Stomach smooth muscle (tissue), 2 donors: ENCODE measurements at regions not wholly inside any gene's neighbourhood (a gene's known extent, or its start where the extent isn't known, plus 50 kb on each side); places are given as distances from the start of the nearest gene placed in this dataset.

Source experiments
- H3K27ac ChIP-seq: one replicate; pipeline ENCODE4 v1.7.0; 2013; ENCODE audit warnings: mild to moderate bottlenecking, low read length, inconsistent platforms
- H3K27me3 ChIP-seq, 2 donors: one replicate each; pipeline ENCODE4 v1.7.0; 2013; ENCODE audit warnings: low read length in 2 of 2; ENCODE audit not compliant: insufficient read depth in 2 of 2, control insufficient read depth in 1 of 2
- H3K36me3 ChIP-seq, 2 donors: one replicate each; pipeline ENCODE4 v1.7.0; 2013; ENCODE audit warnings: low read length in 2 of 2; ENCODE audit not compliant: control insufficient read depth in 2 of 2, insufficient read depth in 2 of 2
- H3K4me1 ChIP-seq: one replicate; pipeline ENCODE4 v1.7.0; 2013; ENCODE audit warnings: low read length; ENCODE audit not compliant: control insufficient read depth, insufficient read depth
- H3K4me3 ChIP-seq, 2 donors: one replicate each; pipeline ENCODE4 v1.7.0; 2013; ENCODE audit warnings: low read length in 2 of 2
- H3K9ac ChIP-seq, 2 donors: one replicate each; pipeline ENCODE4 v1.7.0; 2013; ENCODE audit warnings: low read length in 2 of 2, mild to moderate bottlenecking in 1 of 2
- H3K9me3 ChIP-seq, 2 donors: one replicate each; pipeline ENCODE4 v1.7.0; 2013; ENCODE audit warnings: low read length in 2 of 2; ENCODE audit not compliant: control insufficient read depth in 2 of 2
- donor health status: healthy.
- donor health status: Pancreatic carcinoma.

- H3K27ac ChIP-seq = no peak overlapping the region
These were observed 524.1 kb downstream of the GLRX3 start for GRCh38 chr10:130660266-130660665.

GRCh38 chr10:130661419-130661818, 525.2 kb downstream of the GLRX3 start:
- H3K4me1 ChIP-seq = no peaks in the 10 kb centered on the region
- no peak overlapping the region for H3K9ac ChIP-seq
- no peaks in the 10 kb centered on the region for H3K27me3 ChIP-seq
- H3K27ac ChIP-seq = no peak overlapping the region
- no peaks in the 10 kb centered on the region for H3K9me3 ChIP-seq
- no peak overlapping the region for H3K4me3 ChIP-seq
- H3K36me3 ChIP-seq = no peaks in the 10 kb centered on the region

More at GRCh38 chr10:130660266-130660665, 524.1 kb downstream of the GLRX3 start:
- Histone ChIP-seq H3K9ac (no peak overlapping the region), H3K36me3 (no peaks in the 10 kb centered on the region), H3K4me3 (no peak overlapping the region), H3K4me1 (no peaks in the 10 kb centered on the region), H3K9me3 (no peaks in the 10 kb centered on the region), H3K27me3 (no peaks in the 10 kb centered on the region)

DNA sequence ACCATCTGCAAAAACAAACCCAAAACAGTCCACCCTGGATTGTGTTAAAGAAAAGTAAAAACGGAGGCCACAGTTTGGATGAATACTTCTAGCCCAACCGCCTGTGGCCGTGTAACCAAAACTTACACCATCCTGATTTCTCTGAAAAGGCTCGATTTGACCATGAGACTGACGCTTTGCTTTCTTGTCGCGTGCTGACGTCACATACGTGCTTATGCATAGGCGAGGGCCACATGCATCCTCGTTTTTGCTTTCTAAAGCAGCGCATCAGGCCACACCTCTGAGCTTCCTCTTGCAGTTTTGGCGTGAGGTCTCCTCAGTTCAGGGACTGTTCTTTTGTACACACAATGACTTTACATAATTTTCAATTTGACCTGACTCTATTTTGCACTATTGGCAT, 526.6 kb downstream of the GLRX3 start:
- Histone ChIP-seq H3K27ac (no peak overlapping the region), H3K9ac (no peak overlapping the region), H3K27me3 (no peaks in the 10 kb centered on the region), H3K36me3 (no peaks in the 10 kb centered on the region), H3K9me3 (no peaks in the 10 kb centered on the region), H3K4me3 (no peak overlapping the region), H3K4me1 (no peaks in the 10 kb centered on the region)

DNA sequence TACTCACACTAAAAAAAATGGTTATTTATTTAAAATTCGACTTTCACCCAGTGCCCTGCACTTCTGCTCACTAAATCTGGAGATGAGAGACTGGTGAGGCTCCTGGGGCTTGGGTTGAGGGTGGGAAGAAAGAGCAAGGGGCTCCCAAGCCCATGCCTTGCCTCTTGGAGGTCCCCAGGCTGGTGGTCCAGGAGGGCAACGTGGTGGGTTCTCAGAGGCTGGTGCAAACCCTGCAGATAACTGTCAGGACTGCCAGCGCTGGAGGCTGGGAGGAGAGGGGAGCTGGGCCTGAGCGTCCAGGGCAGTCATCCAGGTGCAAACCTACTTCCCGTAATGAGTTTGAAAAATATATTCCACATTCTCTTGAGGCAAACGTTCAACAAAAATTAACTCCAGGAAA, 528.3 kb downstream of the GLRX3 start:
- Histone ChIP-seq H3K27me3 (no peaks in the 10 kb centered on the region), H3K9me3 (no peaks in the 10 kb centered on the region), H3K36me3 (no peaks in the 10 kb centered on the region), H3K4me1 (no peaks in the 10 kb centered on the region), H3K27ac (no peak overlapping the region), H3K9ac (no peak overlapping the region), H3K4me3 (no peak overlapping the region)

- no peak overlapping the region for H3K4me3 ChIP-seq
- no peaks in the 10 kb centered on the region for H3K4me1 ChIP-seq
- H3K27me3 ChIP-seq = no peaks in the 10 kb centered on the region
- no peak overlapping the region for H3K9ac ChIP-seq
- no peak overlapping the region for H3K27ac ChIP-seq
- no peaks in the 10 kb centered on the region for H3K36me3 ChIP-seq
- H3K9me3 ChIP-seq = no peaks in the 10 kb centered on the region
These were observed 530.0 kb downstream of the GLRX3 start for GRCh38 chr10:130666215-130666614.

DNA sequence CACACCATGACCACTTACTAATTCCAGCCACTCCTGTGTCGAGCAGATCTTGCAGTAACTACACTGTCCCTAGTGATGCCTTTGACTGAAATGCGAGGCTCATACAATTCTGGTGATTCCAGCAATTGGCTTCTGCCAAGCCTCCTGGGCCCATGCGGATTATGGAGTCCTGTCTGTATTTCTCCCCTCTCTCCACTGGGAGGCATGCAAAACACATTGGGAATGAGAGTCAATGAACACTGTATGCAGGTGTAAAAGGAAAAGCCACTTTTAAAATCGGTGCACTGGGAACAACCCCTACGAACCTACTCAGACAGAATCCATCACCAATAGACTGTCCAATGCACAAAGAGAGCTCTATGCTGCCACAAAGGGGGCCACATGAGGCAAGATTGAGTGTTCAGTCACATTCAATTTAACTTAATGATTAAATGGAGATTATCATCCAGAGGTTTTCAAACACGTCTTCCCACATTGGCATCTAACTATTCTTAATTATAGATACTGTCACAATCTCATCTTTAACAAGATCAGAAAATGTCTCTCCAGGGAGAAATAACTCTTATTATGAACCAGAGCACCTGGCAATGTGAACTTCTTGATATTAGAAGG, 550.6 kb downstream of the GLRX3 start:
- Histone ChIP-seq H3K9ac (no peak overlapping the region), H3K4me3 (no peak overlapping the region), H3K27ac (no peak overlapping the region), H3K4me1 (no peaks in the 10 kb centered on the region), H3K9me3 (peaks cover 4 to 5% of the 10 kb centered on the region in 2 donors), H3K27me3 (no peaks in the 10 kb centered on the region), H3K36me3 (no peaks in the 10 kb centered on the region)

DNA sequence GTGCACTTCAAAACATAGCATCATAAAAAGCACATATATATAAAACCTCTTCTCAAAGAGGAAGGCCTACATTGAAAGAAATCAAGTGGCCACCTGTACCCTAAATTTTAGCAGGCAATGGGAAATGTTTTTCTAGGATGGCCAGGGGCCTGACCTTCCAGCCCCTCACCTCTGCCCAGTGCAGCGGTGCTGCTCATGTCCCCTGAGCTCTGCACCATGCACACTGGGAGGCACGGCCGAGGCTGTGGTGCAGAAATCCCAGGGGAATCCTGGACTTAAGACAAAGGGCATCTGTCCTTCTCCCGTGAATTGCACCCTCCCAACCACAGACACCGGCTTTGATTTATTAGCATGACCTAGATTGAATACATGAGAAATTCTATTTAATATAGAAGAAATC, 551.4 kb downstream of the GLRX3 start:
- Histone ChIP-seq H3K36me3 (no peaks in the 10 kb centered on the region), H3K4me1 (no peaks in the 10 kb centered on the region), H3K9me3 (peaks cover 0 to 5% of the 10 kb centered on the region in 2 donors), H3K27me3 (no peaks in the 10 kb centered on the region), H3K9ac (no peak overlapping the region), H3K27ac (no peak overlapping the region), H3K4me3 (no peak overlapping the region)

DNA sequence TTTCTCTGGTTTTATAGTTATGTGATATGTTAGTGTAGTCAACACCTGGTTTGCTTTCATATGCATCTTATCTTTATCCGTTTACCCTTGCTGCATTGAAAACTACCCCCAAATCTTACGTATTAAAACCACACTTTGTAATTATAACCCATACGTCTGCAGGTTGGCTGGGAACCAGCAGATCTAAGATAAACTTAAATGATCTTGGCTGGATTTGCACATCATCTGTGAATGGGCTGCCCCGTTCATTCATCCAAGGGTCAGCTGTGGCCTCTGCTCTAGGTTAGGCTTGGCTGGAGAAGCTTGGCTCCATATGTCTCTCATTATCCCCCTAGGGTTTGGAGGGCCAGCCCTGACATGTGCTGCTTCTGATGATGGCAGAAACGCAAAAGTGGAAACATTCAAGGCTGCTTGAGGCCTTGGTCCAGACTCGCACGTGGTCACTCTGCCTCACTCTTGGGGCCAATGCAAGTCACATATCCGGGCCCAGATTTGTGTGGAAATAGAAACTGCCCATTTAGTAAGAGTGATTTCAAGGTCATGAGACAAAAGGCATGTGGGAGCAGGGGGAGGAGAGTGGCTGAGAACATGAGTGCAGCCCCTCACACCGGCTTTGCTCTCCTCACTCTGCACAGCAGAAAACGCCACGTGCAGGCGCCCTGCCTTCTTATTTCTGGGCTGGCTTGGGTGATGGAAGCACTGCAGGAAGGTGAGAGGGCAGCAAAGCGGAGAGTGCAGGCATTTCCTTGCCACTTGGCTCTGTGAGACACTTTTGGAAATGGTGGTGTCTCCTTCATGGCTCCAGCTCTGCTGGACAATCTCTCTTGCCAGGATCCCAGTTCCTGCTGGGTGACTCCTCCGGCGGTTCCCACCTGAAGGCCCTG, 553.8 kb downstream of the GLRX3 start:
- Histone ChIP-seq H3K9ac (no peak overlapping the region), H3K9me3 (no peaks in the 10 kb centered on the region), H3K27ac (no peak overlapping the region), H3K36me3 (no peaks in the 10 kb centered on the region), H3K27me3 (no peaks in the 10 kb centered on the region), H3K4me1 (no peaks in the 10 kb centered on the region), H3K4me3 (no peak overlapping the region)

- Histone ChIP-seq H3K36me3 (no peaks in the 10 kb centered on the region), H3K9ac (no peak overlapping the region), H3K4me3 (no peak overlapping the region), H3K4me1 (no peaks in the 10 kb centered on the region), H3K27me3 (no peaks in the 10 kb centered on the region), H3K9me3 (no peaks in the 10 kb centered on the region), H3K27ac (no peak overlapping the region)
These were observed 555.6 kb downstream of the GLRX3 start for GRCh38 chr10:130691776-130692175.

- Histone ChIP-seq H3K27me3 (peaks cover 0 to 3% of the 10 kb centered on the region in 2 donors), H3K4me1 (no peaks in the 10 kb centered on the region), H3K36me3 (no peaks in the 10 kb centered on the region), H3K9me3 (no peaks in the 10 kb centered on the region), H3K27ac (no peak overlapping the region), H3K9ac (no peak overlapping the region), H3K4me3 (no peak overlapping the region)
These were observed 560.7 kb downstream of the GLRX3 start for GRCh38 chr10:130696870-130697269.

DNA sequence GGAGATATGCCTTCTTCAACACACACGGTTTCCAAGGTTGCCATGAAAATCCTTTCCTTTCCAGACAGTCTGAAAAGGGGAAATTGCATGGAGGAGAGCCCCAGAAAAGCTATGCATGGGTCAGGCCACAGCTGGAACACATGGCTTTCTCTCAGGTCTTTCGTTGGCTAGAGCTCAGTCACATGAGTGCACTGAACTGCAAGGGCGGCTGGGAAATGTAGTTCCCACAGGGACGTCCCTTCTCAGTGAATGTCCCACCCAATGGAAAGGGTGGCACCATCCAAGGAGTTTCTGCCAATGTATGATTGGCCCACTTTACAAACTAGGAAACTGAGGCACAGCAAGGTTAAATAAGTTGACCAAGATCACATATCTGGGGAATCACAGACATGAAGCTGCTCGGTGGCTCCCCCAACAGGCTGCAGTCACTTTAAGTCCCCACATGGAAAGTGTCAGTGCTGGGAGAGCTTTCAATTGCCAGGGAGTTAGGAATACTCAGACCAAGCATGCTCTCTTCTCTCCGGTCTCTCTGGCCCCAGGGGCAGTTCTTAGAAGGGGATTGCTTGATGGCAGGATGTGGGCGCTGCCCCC, 571.3 kb downstream of the GLRX3 start:
- no peak overlapping the region for H3K27ac ChIP-seq
- H3K9me3 ChIP-seq = peaks cover 0 to 3% of the 10 kb centered on the region in 2 donors
- H3K9ac ChIP-seq = no peak overlapping the region
- no peak overlapping the region for H3K4me3 ChIP-seq
- no peaks in the 10 kb centered on the region for H3K27me3 ChIP-seq
- H3K36me3 ChIP-seq = no peaks in the 10 kb centered on the region
- H3K4me1 ChIP-seq = no peaks in the 10 kb centered on the region
